Parathyroid adenoma (tissue), 2 donors: ENCODE measurements at regions not wholly inside any gene's neighbourhood (a gene's known extent, or its start where the extent isn't known, plus 50 kb on each side); places are given as distances from the start of the nearest gene placed in this dataset.

Source experiments
- H2AFZ ChIP-seq: fragments of 300-600 bp; sonication (generic); one replicate; pipeline ENCODE4 v1.7.0; 2017; ENCODE audit warnings: antibody characterized with exemption, mild to moderate bottlenecking
- H3K27ac ChIP-seq: fragments of 300-600 bp; sonication (generic); one replicate; pipeline ENCODE4 v1.7.0; 2017
- H3K27me3 ChIP-seq: fragments of 300-600 bp; sonication (generic); one replicate; pipeline ENCODE4 v1.7.0; 2017; ENCODE audit warnings: low read length; ENCODE audit not compliant: control insufficient read depth, insufficient read depth
- H3K36me3 ChIP-seq: fragments of 300-600 bp; sonication (generic); one replicate; pipeline ENCODE4 v1.7.0; 2017; ENCODE audit warnings: low read length; ENCODE audit not compliant: control insufficient read depth, insufficient read depth
- H3K4me1 ChIP-seq: fragments of 300-600 bp; sonication (generic); one replicate; pipeline ENCODE4 v1.7.0; 2017; ENCODE audit warnings: control low read depth
- H3K4me2 ChIP-seq: fragments of 300-600 bp; sonication (generic); one replicate; pipeline ENCODE4 v1.7.0; 2017; ENCODE audit warnings: low read length
- H3K4me3 ChIP-seq: fragments of 300-600 bp; sonication (generic); one replicate; pipeline ENCODE4 v1.7.0; 2017; ENCODE audit warnings: low read depth, low read length
- H3K79me2 ChIP-seq: fragments of 300-600 bp; sonication (generic); one replicate; pipeline ENCODE4 v1.7.0; 2017; ENCODE audit warnings: control low read depth
- H3K9ac ChIP-seq: fragments of 300-600 bp; sonication (generic); one replicate; pipeline ENCODE4 v1.7.0; 2017; ENCODE audit warnings: mild to moderate bottlenecking
- H3K9me3 ChIP-seq: fragments of 300-600 bp; sonication (generic); one replicate; pipeline ENCODE4 v1.7.0; 2017; ENCODE audit warnings: low read length; ENCODE audit not compliant: control insufficient read depth
- CTCF ChIP-seq: fragments of 300-600 bp; sonication (generic); IDR thresholded peaks from one replicate; pipeline ENCODE4 v1.7.0; 2017; ENCODE audit warnings: antibody characterized with exemption, mild to moderate bottlenecking
- donor health status: primary hyperparathyroidism.

GRCh38 chr15:37820380-37821128 lies 113.9 kb upstream of the TMCO5A start:
- no peak overlapping the region for H3K27ac ChIP-seq
- H3K4me2 ChIP-seq: no peak overlapping the region
- H3K79me2 ChIP-seq: no peaks in the 10 kb centered on the region
- no peaks in the 10 kb centered on the region for H3K36me3 ChIP-seq
- no peak overlapping the region for H2AFZ ChIP-seq
- H3K4me1 ChIP-seq: no peaks in the 10 kb centered on the region
- TF ChIP-seq CTCF: no peak
- no peaks in the 10 kb centered on the region for H3K27me3 ChIP-seq
- H3K4me3 ChIP-seq: no peak overlapping the region
- H3K9ac ChIP-seq: no peak overlapping the region
- H3K9me3 ChIP-seq: no peaks in the 10 kb centered on the region

- H3K27me3 ChIP-seq: no peaks in the 10 kb centered on the region
- no peaks in the 10 kb centered on the region for H3K4me1 ChIP-seq
- no peak overlapping the region for H3K9ac ChIP-seq
- H2AFZ ChIP-seq: no peak overlapping the region
- no peaks in the 10 kb centered on the region for H3K36me3 ChIP-seq
- H3K9me3 ChIP-seq: no peaks in the 10 kb centered on the region
- no peak overlapping the region for H3K27ac ChIP-seq
- TF ChIP-seq CTCF: no peak
- no peak overlapping the region for H3K4me3 ChIP-seq
- H3K79me2 ChIP-seq: no peaks in the 10 kb centered on the region
- H3K4me2 ChIP-seq: no peak overlapping the region
These were observed 110.7 kb upstream of the TMCO5A start for GRCh38 chr15:37823601-37824275.

- H3K9ac ChIP-seq: no peak overlapping the region
- no peak overlapping the region for H2AFZ ChIP-seq
- no peaks in the 10 kb centered on the region for H3K9me3 ChIP-seq
- no peaks in the 10 kb centered on the region for H3K4me1 ChIP-seq
- no peaks in the 10 kb centered on the region for H3K36me3 ChIP-seq
- no peak for TF ChIP-seq CTCF
- H3K79me2 ChIP-seq: no peaks in the 10 kb centered on the region
- H3K27ac ChIP-seq: no peak overlapping the region
- no peak overlapping the region for H3K4me3 ChIP-seq
- H3K4me2 ChIP-seq: no peak overlapping the region
- H3K27me3 ChIP-seq: no peaks in the 10 kb centered on the region
These were observed 109.6 kb upstream of the TMCO5A start for GRCh38 chr15:37824717-37825382.

GRCh38 chr15:37837276-37837675 lies 97.2 kb upstream of the TMCO5A start:
- TF ChIP-seq CTCF: no peak
- H3K4me2 ChIP-seq: no peak overlapping the region
- H3K79me2 ChIP-seq: no peaks in the 10 kb centered on the region
- no peaks in the 10 kb centered on the region for H3K9me3 ChIP-seq
- H2AFZ ChIP-seq: no peak overlapping the region
- H3K4me1 ChIP-seq: no peaks in the 10 kb centered on the region
- no peak overlapping the region for H3K4me3 ChIP-seq
- no peaks in the 10 kb centered on the region for H3K27me3 ChIP-seq
- no peaks in the 10 kb centered on the region for H3K36me3 ChIP-seq
- no peak overlapping the region for H3K9ac ChIP-seq
- H3K27ac ChIP-seq: no peak overlapping the region
